ENCODE measurements at regions not wholly inside any gene's neighbourhood (a gene's known extent, or its start where the extent isn't known, plus 50 kb on each side); places are given as distances from the start of the nearest gene placed in this dataset.

- Histone ChIP-seq H3K4me2 (ENCODE audit: insufficient read depth, low read length, poor library complexity, severe bottlenecking) (no peak overlapping the region), H3K27me3 (ENCODE audit: control insufficient read depth in 3 of 3, insufficient read depth in 3 of 3, low read depth in 1 of 3, low read length in 3 of 3) (no peaks in the 10 kb centered on the region), H3K27ac (replicated peaks; ENCODE audit: low read length) (no peak overlapping the region), H3K4me1 (ENCODE audit: control insufficient read depth in 2 of 2, insufficient read depth in 1 of 2, low read depth in 1 of 2, low read length in 2 of 2) (peaks cover 0 to 7% of the 10 kb centered on the region in 2 donors), H3K18ac (ENCODE audit: low read length) (no peak overlapping the region), H3K14ac (ENCODE audit: low read length) (no peak overlapping the region), H4K8ac (ENCODE audit: low read depth, low read length) (no peak overlapping the region), H2BK15ac (ENCODE audit: low read length) (no peak overlapping the region), H3K4ac (ENCODE audit: low read length) (no peak overlapping the region), H3K36me3 (replicated peaks in 1 of 2; ENCODE audit: control insufficient read depth in 2 of 2, insufficient read depth in 2 of 2, low read length in 2 of 2) (no peaks in the 10 kb centered on the region), H2BK5ac (ENCODE audit: low read length) (no peak overlapping the region), H3K79me1 (ENCODE audit: low read depth, low read length) (no peaks in the 10 kb centered on the region), H2BK120ac (ENCODE audit: low read depth, low read length) (no peak overlapping the region), H2AFZ (ENCODE audit: low read length) (peak overlapping the region; percentile 25), H3K4me3 (ENCODE audit: low read length in 2 of 2) (no peak overlapping the region), H3K23ac (ENCODE audit: low read depth, low read length, poor library complexity) (no peak overlapping the region), H4K91ac (ENCODE audit: low read depth, low read length, poor library complexity) (no peak overlapping the region), H3K9ac (ENCODE audit: low read depth, low read length, poor library complexity) (no peak overlapping the region), H3K9me3 (replicated peaks in 1 of 2; ENCODE audit: control insufficient read depth in 2 of 2, insufficient read depth in 1 of 2, low read depth in 1 of 2, low read length in 2 of 2) (no peaks in the 10 kb centered on the region), H2BK12ac (ENCODE audit: low read length) (no peak overlapping the region), H2AK5ac (ENCODE audit: low read depth, low read length) (no peak overlapping the region)
- no CpG with 5 or more reads among the region's 5 CpGs for WGBS, 2 donors (ENCODE audit: extremely low coverage in 2 of 2, insufficient read length in 2 of 2, insufficient replicate concordance in 1 of 2)
- no peak for DNase-seq (ENCODE audit: low spot score)
Observed at GRCh38 chr12:20269337-20270067, 98.8 kb upstream of the PDE3A start.

GRCh38 chr12:20270557-20270956 is 97.8 kb upstream of the PDE3A start:
- Histone ChIP-seq H3K36me3 (replicated peaks in 1 of 2; ENCODE audit: control insufficient read depth in 2 of 2, insufficient read depth in 2 of 2, low read length in 2 of 2) (no peaks in the 10 kb centered on the region), H3K79me1 (ENCODE audit: low read depth, low read length) (no peaks in the 10 kb centered on the region), H3K9me3 (replicated peaks in 1 of 2; ENCODE audit: control insufficient read depth in 2 of 2, insufficient read depth in 1 of 2, low read depth in 1 of 2, low read length in 2 of 2) (no peaks in the 10 kb centered on the region)

GRCh38 chr12:20272161-20272560 is 96.2 kb upstream of the PDE3A start:
- Histone ChIP-seq H2BK5ac (ENCODE audit: low read length) (no peak overlapping the region), H3K36me3 (replicated peaks in 1 of 2; ENCODE audit: control insufficient read depth in 2 of 2, insufficient read depth in 2 of 2, low read length in 2 of 2) (no peaks in the 10 kb centered on the region), H3K27ac (replicated peaks; ENCODE audit: low read length) (no peak overlapping the region), H3K4me2 (ENCODE audit: insufficient read depth, low read length, poor library complexity, severe bottlenecking) (no peak overlapping the region), H2AK5ac (ENCODE audit: low read depth, low read length) (no peak overlapping the region), H3K18ac (ENCODE audit: low read length) (no peak overlapping the region), H3K4me1 (ENCODE audit: control insufficient read depth in 2 of 2, insufficient read depth in 1 of 2, low read depth in 1 of 2, low read length in 2 of 2) (peaks cover 0 to 4% of the 10 kb centered on the region in 2 donors), H2AFZ (ENCODE audit: low read length) (no peak overlapping the region), H2BK15ac (ENCODE audit: low read length) (no peak overlapping the region), H4K91ac (ENCODE audit: low read depth, low read length, poor library complexity) (no peak overlapping the region), H3K9ac (ENCODE audit: low read depth, low read length, poor library complexity) (no peak overlapping the region), H2BK12ac (ENCODE audit: low read length) (no peak overlapping the region), H3K79me1 (ENCODE audit: low read depth, low read length) (no peaks in the 10 kb centered on the region), H3K27me3 (ENCODE audit: control insufficient read depth in 3 of 3, insufficient read depth in 3 of 3, low read depth in 1 of 3, low read length in 3 of 3) (no peaks in the 10 kb centered on the region), H3K14ac (ENCODE audit: low read length) (no peak overlapping the region), H2BK120ac (ENCODE audit: low read depth, low read length) (no peak overlapping the region), H4K8ac (ENCODE audit: low read depth, low read length) (no peak overlapping the region), H3K4ac (ENCODE audit: low read length) (no peak overlapping the region), H3K9me3 (replicated peaks in 1 of 2; ENCODE audit: control insufficient read depth in 2 of 2, insufficient read depth in 1 of 2, low read depth in 1 of 2, low read length in 2 of 2) (no peaks in the 10 kb centered on the region), H3K23ac (ENCODE audit: low read depth, low read length, poor library complexity) (no peak overlapping the region), H3K4me3 (ENCODE audit: low read length in 2 of 2) (no peak overlapping the region)
- DNase-seq (ENCODE audit: low spot score) = no peak
- WGBS, 2 donors (ENCODE audit: extremely low coverage in 2 of 2, insufficient read length in 2 of 2, insufficient replicate concordance in 1 of 2) = no CpG with 5 or more reads among the region's 1 CpG

More at GRCh38 chr12:20270557-20270956, 97.8 kb upstream of the PDE3A start:
- Histone ChIP-seq H3K4me2 (ENCODE audit: insufficient read depth, low read length, poor library complexity, severe bottlenecking) (no peak overlapping the region), H3K18ac (ENCODE audit: low read length) (no peak overlapping the region), H3K27ac (replicated peaks; ENCODE audit: low read length) (no peak overlapping the region), H4K8ac (ENCODE audit: low read depth, low read length) (no peak overlapping the region), H2BK12ac (ENCODE audit: low read length) (no peak overlapping the region), H3K4me3 (ENCODE audit: low read length in 2 of 2) (no peak overlapping the region), H3K23ac (ENCODE audit: low read depth, low read length, poor library complexity) (no peak overlapping the region), H2BK15ac (ENCODE audit: low read length) (no peak overlapping the region), H3K4me1 (ENCODE audit: control insufficient read depth in 2 of 2, insufficient read depth in 1 of 2, low read depth in 1 of 2, low read length in 2 of 2) (peaks cover 0 to 4% of the 10 kb centered on the region in 2 donors), H2AK5ac (ENCODE audit: low read depth, low read length) (no peak overlapping the region), H3K14ac (ENCODE audit: low read length) (no peak overlapping the region), H3K9ac (ENCODE audit: low read depth, low read length, poor library complexity) (no peak overlapping the region), H3K27me3 (ENCODE audit: control insufficient read depth in 3 of 3, insufficient read depth in 3 of 3, low read depth in 1 of 3, low read length in 3 of 3) (no peaks in the 10 kb centered on the region), H2BK5ac (ENCODE audit: low read length) (no peak overlapping the region), H4K91ac (ENCODE audit: low read depth, low read length, poor library complexity) (no peak overlapping the region), H2BK120ac (ENCODE audit: low read depth, low read length) (no peak overlapping the region), H3K4ac (ENCODE audit: low read length) (no peak overlapping the region), H2AFZ (ENCODE audit: low read length) (no peak overlapping the region)
- no CpG with 5 or more reads among the region's 5 CpGs for WGBS, 2 donors (ENCODE audit: extremely low coverage in 2 of 2, insufficient read length in 2 of 2, insufficient replicate concordance in 1 of 2)
- no peak for DNase-seq (ENCODE audit: low spot score)

GRCh38 chr12:20272801-20273200 is 95.5 kb upstream of the PDE3A start:
- H3K9ac ChIP-seq (ENCODE audit: low read depth, low read length, poor library complexity) = no peak overlapping the region
- no peak overlapping the region for H2BK120ac ChIP-seq (ENCODE audit: low read depth, low read length)
- no peaks in the 10 kb centered on the region for H3K27me3 ChIP-seq (ENCODE audit: control insufficient read depth in 3 of 3, insufficient read depth in 3 of 3, low read depth in 1 of 3, low read length in 3 of 3)
- no peak for DNase-seq (ENCODE audit: low spot score)
- H2BK15ac ChIP-seq (ENCODE audit: low read length) = no peak overlapping the region
- H3K4me1 ChIP-seq (ENCODE audit: control insufficient read depth in 2 of 2, insufficient read depth in 1 of 2, low read depth in 1 of 2, low read length in 2 of 2) = peaks cover 0 to 4% of the 10 kb centered on the region in 2 donors
- no peak overlapping the region for H3K14ac ChIP-seq (ENCODE audit: low read length)
- H2BK12ac ChIP-seq (ENCODE audit: low read length) = no peak overlapping the region
- H3K9me3 ChIP-seq (replicated peaks in 1 of 2; ENCODE audit: control insufficient read depth in 2 of 2, insufficient read depth in 1 of 2, low read depth in 1 of 2, low read length in 2 of 2) = no peaks in the 10 kb centered on the region
- no peak overlapping the region for H4K91ac ChIP-seq (ENCODE audit: low read depth, low read length, poor library complexity)
- no CpG with 5 or more reads among the region's 2 CpGs for WGBS, 2 donors (ENCODE audit: extremely low coverage in 2 of 2, insufficient read length in 2 of 2, insufficient replicate concordance in 1 of 2)
- no peak overlapping the region for H3K4me3 ChIP-seq (ENCODE audit: low read length in 2 of 2)
- no peak overlapping the region for H3K18ac ChIP-seq (ENCODE audit: low read length)
- H3K4me2 ChIP-seq (ENCODE audit: insufficient read depth, low read length, poor library complexity, severe bottlenecking) = no peak overlapping the region
- H3K23ac ChIP-seq (ENCODE audit: low read depth, low read length, poor library complexity) = no peak overlapping the region
- H3K4ac ChIP-seq (ENCODE audit: low read length) = no peak overlapping the region
- no peak overlapping the region for H2BK5ac ChIP-seq (ENCODE audit: low read length)
- H4K8ac ChIP-seq (ENCODE audit: low read depth, low read length) = no peak overlapping the region
- no peak overlapping the region for H2AK5ac ChIP-seq (ENCODE audit: low read depth, low read length)
- no peak overlapping the region for H3K27ac ChIP-seq (replicated peaks; ENCODE audit: low read length)
- no peak overlapping the region for H2AFZ ChIP-seq (ENCODE audit: low read length)
- no peaks in the 10 kb centered on the region for H3K36me3 ChIP-seq (replicated peaks in 1 of 2; ENCODE audit: control insufficient read depth in 2 of 2, insufficient read depth in 2 of 2, low read length in 2 of 2)
- H3K79me1 ChIP-seq (ENCODE audit: low read depth, low read length) = no peaks in the 10 kb centered on the region
